HG03469 (cell line): ENCODE measurements at regions not wholly inside any gene's neighbourhood (a gene's known extent, or its start where the extent isn't known, plus 50 kb on each side); places are given as distances from the start of the nearest gene placed in this dataset.

Source experiments
- ATAC-seq: cut with Tn5 transposase; IDR thresholded peaks from one replicate; pipeline ENCODE4 v1.9.1; 2021; ENCODE audit warnings: mild to moderate bottlenecking, moderate library complexity, moderate number of reproducible peaks; ENCODE audit not compliant: unreplicated experiment

DNA sequence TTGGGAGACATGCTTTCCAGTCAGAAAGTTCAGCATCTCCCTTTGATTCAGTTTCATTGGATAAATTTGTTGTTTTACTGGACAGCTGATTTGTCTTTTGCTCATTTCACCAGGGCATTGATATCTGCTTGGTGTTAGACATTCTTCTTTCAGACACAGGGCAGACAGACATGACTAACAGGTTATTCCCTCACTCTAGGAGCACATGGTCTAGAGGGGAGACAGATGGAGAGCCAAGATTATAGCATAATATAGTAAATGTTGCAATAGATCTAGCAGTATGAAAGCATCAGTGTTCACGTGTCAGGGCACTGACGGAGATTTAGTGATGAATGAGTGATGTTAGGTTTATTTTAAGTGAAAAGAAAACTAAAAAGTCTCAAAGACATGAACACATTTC lies 187.0 kb upstream of the CYRIA start:
- ATAC-seq: no peak

- no peak for ATAC-seq
Observed at GRCh38 chr2:16851126-16851525, 185.5 kb upstream of the CYRIA start.

- ATAC-seq: no peak
Observed at GRCh38 chr2:16840496-16841172, 175.0 kb upstream of the CYRIA start.

DNA sequence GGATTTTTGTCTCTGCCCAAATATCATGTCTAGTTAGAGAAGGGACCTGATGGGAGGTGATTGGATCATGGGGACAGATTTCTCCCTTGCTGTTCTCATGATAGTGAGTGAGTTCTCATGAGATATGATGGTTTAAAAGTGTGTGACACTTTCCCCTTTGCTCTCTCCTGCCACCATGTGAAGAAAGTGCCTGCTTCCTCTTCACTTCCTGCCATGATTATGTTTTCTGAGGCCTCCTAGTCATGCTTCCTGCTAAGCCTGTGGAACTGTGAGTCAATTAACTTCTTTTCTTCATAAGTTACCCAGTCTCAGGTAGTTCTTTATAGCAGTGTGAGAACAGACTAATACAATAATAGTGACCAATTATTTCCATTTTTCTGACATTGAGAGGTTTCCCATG lies 167.3 kb upstream of the CYRIA start:
- ATAC-seq: no peak

DNA sequence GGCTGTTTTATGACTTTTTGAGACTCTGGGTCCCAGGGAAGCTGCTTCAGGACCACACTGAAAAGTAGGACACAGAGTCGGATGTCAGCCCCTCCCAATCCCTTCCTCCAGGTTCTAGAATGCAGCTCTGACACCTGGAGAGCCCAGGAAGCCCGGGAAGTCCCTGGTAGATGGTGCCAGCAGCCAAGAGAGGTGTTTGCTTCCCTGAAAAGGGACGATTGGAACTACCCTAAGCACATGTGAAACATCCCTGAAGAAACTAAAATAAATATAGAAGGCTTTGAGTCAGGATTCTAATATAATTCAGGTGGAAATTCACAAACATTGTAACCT lies 163.2 kb upstream of the CYRIA start:
- ATAC-seq: no peak

DNA sequence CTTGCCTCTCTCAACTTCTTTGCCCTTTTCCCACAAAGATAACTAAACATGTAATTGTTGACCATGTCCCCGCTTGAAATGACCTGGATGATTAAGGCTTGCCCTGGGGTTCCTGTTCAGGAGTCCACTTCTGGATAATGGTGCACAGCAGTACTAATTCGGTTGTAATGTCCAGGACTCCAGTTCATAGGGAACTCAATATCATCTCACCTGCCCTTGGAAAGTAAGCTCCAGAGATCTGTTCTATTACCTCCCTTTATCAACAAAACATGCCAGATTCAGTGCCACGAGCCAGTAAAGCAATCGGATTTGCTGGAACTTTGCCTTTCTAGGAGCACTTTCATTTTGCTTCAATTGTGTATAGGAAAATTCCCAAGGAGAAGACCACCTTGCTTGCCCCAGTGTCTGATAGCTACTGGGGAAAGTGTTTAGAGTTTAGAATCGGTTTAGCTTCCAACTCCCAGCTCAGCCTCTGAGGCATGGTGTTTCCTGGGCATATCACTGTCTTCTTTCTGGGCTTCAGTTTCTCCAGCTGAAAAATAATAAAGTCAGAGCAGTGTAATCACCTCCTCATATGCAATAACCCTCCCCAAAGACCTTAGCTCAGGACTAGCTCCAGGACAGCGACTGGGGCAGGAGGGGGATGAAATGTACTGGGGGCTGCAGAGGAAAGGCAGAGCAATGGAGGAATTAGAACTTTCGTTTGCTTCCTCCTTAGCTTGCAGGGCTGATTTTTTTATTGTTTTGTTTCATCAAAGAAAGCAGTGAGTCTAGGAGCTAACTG lies 162.6 kb upstream of the CYRIA start:
- ATAC-seq: no peak

GRCh38 chr2:16824472-16824871 lies 158.8 kb upstream of the CYRIA start:
- ATAC-seq: no peak

GRCh38 chr2:16821692-16822091 lies 156.1 kb upstream of the CYRIA start:
- no peak for ATAC-seq

GRCh38 chr2:16818203-16818556 lies 152.5 kb upstream of the CYRIA start:
- no peak for ATAC-seq

GRCh38 chr2:16817305-16818202 lies 151.9 kb upstream of the CYRIA start:
- no peak for ATAC-seq

- no peak for ATAC-seq
Observed at GRCh38 chr2:16816522-16816921, 150.9 kb upstream of the CYRIA start.

- ATAC-seq: no peak
Observed at GRCh38 chr2:16816016-16816415, 150.4 kb upstream of the CYRIA start.

GRCh38 chr2:16813593-16813992 lies 148.0 kb upstream of the CYRIA start:
- ATAC-seq: no peak

- no peak for ATAC-seq
Observed at GRCh38 chr2:16798472-16798871, 132.8 kb upstream of the CYRIA start.

GRCh38 chr2:16791496-16791895 lies 125.9 kb upstream of the CYRIA start:
- no peak for ATAC-seq

DNA sequence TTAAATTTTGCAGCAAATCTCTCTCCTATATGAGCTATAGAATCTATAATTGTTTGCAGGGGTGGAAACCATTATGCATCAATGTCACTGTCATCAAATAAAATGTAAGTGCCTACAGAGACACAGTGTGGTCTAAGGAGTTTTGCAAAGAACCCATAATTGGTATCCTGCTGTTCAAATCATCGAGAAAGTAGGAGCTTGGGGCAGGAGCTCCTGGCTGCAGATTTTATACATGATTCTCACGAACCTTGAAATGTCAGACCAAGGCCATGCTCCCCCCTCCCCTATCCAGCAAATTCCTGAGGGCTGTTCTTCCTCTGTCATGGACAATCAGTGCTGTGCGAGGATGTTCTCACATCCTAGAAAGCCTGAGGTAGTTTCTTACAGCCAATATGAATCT lies 119.5 kb upstream of the CYRIA start:
- ATAC-seq: no peak

- no peak for ATAC-seq
Observed at GRCh38 chr2:16784652-16785051, 119.0 kb upstream of the CYRIA start.

GRCh38 chr2:16777123-16777870 lies 111.7 kb upstream of the CYRIA start:
- no peak for ATAC-seq

DNA sequence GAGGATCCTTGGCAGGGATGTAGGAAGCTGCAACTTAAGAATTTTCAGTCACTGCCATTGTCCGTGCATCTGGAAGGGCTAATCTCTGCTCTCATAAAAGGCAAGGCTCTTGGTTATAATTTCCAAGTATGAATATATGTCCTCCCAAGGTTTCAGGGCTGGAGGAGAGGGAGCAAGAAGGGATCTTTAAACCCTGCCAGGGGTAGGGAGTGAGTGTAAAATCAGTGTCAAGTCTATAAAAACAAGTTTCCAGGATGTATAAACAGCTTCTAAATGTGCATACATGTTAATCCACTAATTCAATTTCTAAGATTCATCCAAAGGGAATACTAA lies 110.2 kb upstream of the CYRIA start:
- ATAC-seq: no peak

- no peak for ATAC-seq
Observed at GRCh38 chr2:16774980-16775898, 109.6 kb upstream of the CYRIA start.
